GM18867 (cell line): ENCODE measurements at regions not wholly inside any gene's neighbourhood (a gene's known extent, or its start where the extent isn't known, plus 50 kb on each side); places are given as distances from the start of the nearest gene placed in this dataset.
"Not testable (repeated sequence)": the region's sequence is repeated elsewhere in the genome, so short reads cannot be mapped to it uniquely, and the experiment has no call there.

Experiments used
- ATAC-seq: cut with Tn5 transposase; IDR thresholded peaks from one replicate; pipeline ENCODE4 v1.9.1; 2021; ENCODE audit warnings: mild to moderate bottlenecking, moderate library complexity; ENCODE audit not compliant: unreplicated experiment

- not testable (repeated sequence) for ATAC-seq
Observed at GRCh38 chr7:73176813-73177212, 91.0 kb upstream of the SPDYE9 start.

GRCh38 chr7:73175322-73175721 is 89.5 kb upstream of the SPDYE9 start:
- not testable (repeated sequence) for ATAC-seq

- not testable (repeated sequence) for ATAC-seq
Observed at GRCh38 chr7:73170902-73171301, 85.1 kb upstream of the SPDYE9 start.

- ATAC-seq, result not testable (repeated sequence)
Observed at GRCh38 chr7:73170415-73170814, 84.6 kb upstream of the SPDYE9 start.

- ATAC-seq, result not testable (repeated sequence)
Observed at GRCh38 chr7:73166152-73166551, 80.3 kb upstream of the SPDYE9 start.

- not testable (repeated sequence) for ATAC-seq
Observed at GRCh38 chr7:73162680-73163079, 76.8 kb upstream of the SPDYE9 start.

- ATAC-seq, result not testable (repeated sequence)
Observed at GRCh38 chr7:73161727-73162126, 75.9 kb upstream of the SPDYE9 start.

- not testable (repeated sequence) for ATAC-seq
Observed at GRCh38 chr7:73157169-73157661, 71.4 kb upstream of the SPDYE9 start.

GRCh38 chr7:73156510-73157168 is 70.8 kb upstream of the SPDYE9 start:
- not testable (repeated sequence) for ATAC-seq

GRCh38 chr7:73154586-73155038 is 68.8 kb upstream of the SPDYE9 start:
- peak; percentile 86 for ATAC-seq

GRCh38 chr7:73153921-73154585 is 68.2 kb upstream of the SPDYE9 start:
- ATAC-seq, result not testable (repeated sequence)

- not testable (repeated sequence) for ATAC-seq
Observed at GRCh38 chr7:73148570-73148969, 62.7 kb upstream of the SPDYE9 start.

- not testable (repeated sequence) for ATAC-seq
Observed at GRCh38 chr7:73147681-73148080, 61.8 kb upstream of the SPDYE9 start.

- not testable (repeated sequence) for ATAC-seq
Observed at GRCh38 chr7:73143993-73144392, 58.2 kb upstream of the SPDYE9 start.

GRCh38 chr7:73137922-73138321 is 52.1 kb upstream of the SPDYE9 start:
- ATAC-seq, result not testable (repeated sequence)
